Activated CD4-positive, alpha-beta T cell treated with anti-CD3 and anti-CD28 coated beads, Interleukin-2, amount 10 ng/mL, durations not matched to agents 7 days and 5 days (primary cell): ENCODE measurements at regions not wholly inside any gene's neighbourhood (a gene's known extent, or its start where the extent isn't known, plus 50 kb on each side); places are given as distances from the start of the nearest gene placed in this dataset.

ENCODE experiments used
- CTCF ChIA-PET: fragments of 350-600 bp; sonication (Branson Sonifier 250); formaldehyde crosslinking; loops from one replicate; lab custom pipeline; 2021; ENCODE audit warnings: antibody characterized with exemption; lab: Charles Lee
- POLR2A ChIA-PET: fragments of 350-600 bp; sonication (Branson Sonifier 250); formaldehyde crosslinking; loops from one replicate; lab custom pipeline; 2021; ENCODE audit warnings: antibody characterized with exemption; lab: Charles Lee
- DNase-seq: peaks from one replicate; pipeline ENCODE4 v3.0.0-alpha.2; 2020
- H3K27ac Mint-ChIP-seq: one replicate; pipeline ENCODE4 v1.8.0; 2021; ENCODE audit warnings: mild to moderate bottlenecking, moderate library complexity, mixed read lengths
- H3K27me3 Mint-ChIP-seq: one replicate; pipeline ENCODE4 v1.8.0; 2021; ENCODE audit warnings: mixed read lengths
- H3K36me3 Mint-ChIP-seq: one replicate; pipeline ENCODE4 v1.8.0; 2021; ENCODE audit warnings: low read depth, mixed read lengths
- H3K4me1 Mint-ChIP-seq: one replicate; pipeline ENCODE4 v1.8.0; 2021; ENCODE audit warnings: mixed read lengths
- H3K4me3 Mint-ChIP-seq: one replicate; pipeline ENCODE4 v1.8.0; 2021; ENCODE audit warnings: mild to moderate bottlenecking, moderate library complexity, mixed read lengths
- H3K9me3 Mint-ChIP-seq: one replicate; pipeline ENCODE4 v1.8.0; 2021; ENCODE audit warnings: mixed read lengths

- no peak for DNase-seq
- Mint-ChIP-seq H3K4me3 (no peak overlapping the region), H3K27ac (no peak overlapping the region), H3K9me3 (no peaks in the 10 kb centered on the region), H3K36me3 (no peaks in the 10 kb centered on the region), H3K4me1 (no peaks in the 10 kb centered on the region), H3K27me3 (no peaks in the 10 kb centered on the region)
- ChIA-PET CTCF (no interaction called here), POLR2A (no interaction called here)
These were observed 58.1 kb upstream of the SIX3 start for GRCh38 chr2:44883356-44883755.

- Mint-ChIP-seq H3K4me3 (no peak overlapping the region), H3K27ac (no peak overlapping the region), H3K36me3 (no peaks in the 10 kb centered on the region), H3K9me3 (no peaks in the 10 kb centered on the region), H3K27me3 (no peaks in the 10 kb centered on the region), H3K4me1 (no peaks in the 10 kb centered on the region)
- ChIA-PET CTCF (interaction anchor here (0.5 to 0.8 kb wide), 4 partner anchors 22 to 720 kb away, joined by 3 read pairs; no protein-coding TSS in a partner anchor), POLR2A (no interaction called here)
- no peak for DNase-seq
These were observed 57.3 kb upstream of the SIX3 start for GRCh38 chr2:44884231-44884630.

- Mint-ChIP-seq H3K36me3 (no peaks in the 10 kb centered on the region), H3K27me3 (no peaks in the 10 kb centered on the region), H3K9me3 (no peaks in the 10 kb centered on the region), H3K4me1 (no peaks in the 10 kb centered on the region), H3K4me3 (no peak overlapping the region), H3K27ac (no peak overlapping the region)
- no peak for DNase-seq
- POLR2A ChIA-PET: no interaction called here
- CTCF ChIA-PET: interaction anchor here (0.5 to 0.8 kb wide), 2 partner anchors 40 to 720 kb away, joined by 3 read pairs; no protein-coding TSS in a partner anchor
These were observed 56.8 kb upstream of the SIX3 start for GRCh38 chr2:44884677-44885076.

DNA sequence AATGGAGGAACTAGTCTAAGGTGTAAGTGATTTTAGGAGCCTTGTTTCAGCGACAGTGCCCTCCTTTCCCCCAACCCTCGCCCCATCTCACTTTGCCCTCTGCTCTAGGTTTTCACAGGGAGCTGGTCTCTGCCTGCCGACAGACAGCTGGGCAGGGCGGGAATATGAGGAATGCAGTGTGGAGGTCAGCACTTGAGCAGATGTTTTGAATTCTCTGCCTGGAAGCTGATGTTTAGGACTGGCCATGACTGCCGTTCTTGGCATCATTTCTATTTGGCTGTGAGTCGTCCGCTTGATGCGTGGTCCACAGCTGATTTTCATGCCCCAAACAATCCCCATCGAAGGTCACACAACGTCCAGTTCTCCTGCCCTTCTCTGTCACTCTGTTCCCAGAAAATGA lies 55.1 kb upstream of the SIX3 start:
- DNase-seq: no peak
- no peaks in the 10 kb centered on the region for H3K27me3 Mint-ChIP-seq
- H3K4me1 Mint-ChIP-seq: no peaks in the 10 kb centered on the region
- H3K27ac Mint-ChIP-seq: no peak overlapping the region
- ChIA-PET POLR2A (no interaction called here), CTCF (no interaction called here)
- no peak overlapping the region for H3K4me3 Mint-ChIP-seq
- H3K9me3 Mint-ChIP-seq: no peaks in the 10 kb centered on the region
- no peaks in the 10 kb centered on the region for H3K36me3 Mint-ChIP-seq

GRCh38 chr2:44889096-44889495 lies 52.4 kb upstream of the SIX3 start:
- peaks cover 3% of the 10 kb centered on the region for H3K36me3 Mint-ChIP-seq
- no peak for DNase-seq
- POLR2A ChIA-PET: no interaction called here
- H3K27me3 Mint-ChIP-seq: no peaks in the 10 kb centered on the region
- CTCF ChIA-PET: interaction anchor here (0.7 to 1.3 kb wide), 2 partner anchors 13 to 544 kb away, joined by 3 read pairs; no protein-coding TSS in a partner anchor
- H3K9me3 Mint-ChIP-seq: peaks cover 13% of the 10 kb centered on the region
- no peak overlapping the region for H3K27ac Mint-ChIP-seq
- no peak overlapping the region for H3K4me3 Mint-ChIP-seq
- H3K4me1 Mint-ChIP-seq: no peaks in the 10 kb centered on the region
